GM11168 (cell line): ENCODE measurements at regions not wholly inside any gene's neighbourhood (a gene's known extent, or its start where the extent isn't known, plus 50 kb on each side); places are given as distances from the start of the nearest gene placed in this dataset.

Experiments
- in situ Hi-C: fragments of 300-500 bp; cut with MboI; formaldehyde crosslinking; loops from one replicate; pipeline ENCODE4 v1.12.0; 2022; ENCODE audit warnings: low sequenced_read_pairs; ENCODE audit not compliant: unreplicated experiment

DNA sequence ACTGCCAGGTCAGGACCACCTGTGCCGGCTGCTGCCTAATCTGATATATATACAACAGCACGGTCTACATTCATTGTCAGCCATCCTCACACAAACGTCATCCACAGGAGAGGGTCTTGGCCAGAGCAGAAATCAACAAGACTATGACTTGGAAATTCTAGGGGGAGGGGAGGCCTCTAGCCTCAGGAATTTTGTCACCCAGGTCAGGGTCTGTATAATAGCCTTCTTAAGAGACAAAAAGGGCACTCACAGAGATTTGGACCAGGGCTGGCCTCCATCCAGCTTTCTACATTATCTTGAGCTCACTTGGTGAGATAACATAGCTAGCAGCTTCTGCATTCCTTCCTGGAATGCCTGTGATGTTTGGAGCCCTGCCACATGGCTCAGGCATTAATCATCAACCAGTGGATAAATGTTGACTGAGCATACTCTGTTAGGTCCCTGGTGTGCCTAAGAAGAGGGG, 50.4 kb upstream of the CTIF start:
- in situ Hi-C loops: no loop called here

- in situ Hi-C loops: no loop called here
These were observed 52.1 kb upstream of the CTIF start for GRCh38 chr18:48486754-48487153.

- in situ Hi-C loops: no loop called here
These were observed 52.9 kb upstream of the CTIF start for GRCh38 chr18:48485828-48486405.

- in situ Hi-C loops: no loop called here
These were observed 57.7 kb upstream of the CTIF start for GRCh38 chr18:48481092-48481491.

- in situ Hi-C loops: loop anchor here (10.0 kb wide), 1 partner anchor 165 kb away; no protein-coding TSS in a partner anchor
These were observed 59.3 kb upstream of the CTIF start for GRCh38 chr18:48479531-48479930.

DNA sequence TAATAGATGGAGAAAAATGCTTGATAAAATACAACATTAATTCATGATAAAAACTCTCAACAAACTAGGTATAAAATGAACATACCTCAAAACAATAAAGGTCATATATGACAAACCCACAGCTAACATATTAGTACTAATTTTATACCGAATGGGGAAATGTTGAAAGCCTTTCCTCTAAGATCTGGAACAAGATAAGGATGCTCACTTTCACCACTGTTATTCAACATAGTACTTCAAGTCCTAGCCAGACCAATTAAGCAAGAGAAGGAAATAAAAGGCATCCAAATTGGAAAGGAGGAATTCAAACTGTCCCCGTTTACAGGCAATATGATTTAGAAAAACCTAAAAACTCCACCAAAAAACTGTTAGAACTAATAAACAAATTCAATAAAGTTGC, 61.5 kb upstream of the CTIF start:
- in situ Hi-C loops: loop anchor here (10.0 kb wide), 1 partner anchor 167 kb away; no protein-coding TSS in a partner anchor

DNA sequence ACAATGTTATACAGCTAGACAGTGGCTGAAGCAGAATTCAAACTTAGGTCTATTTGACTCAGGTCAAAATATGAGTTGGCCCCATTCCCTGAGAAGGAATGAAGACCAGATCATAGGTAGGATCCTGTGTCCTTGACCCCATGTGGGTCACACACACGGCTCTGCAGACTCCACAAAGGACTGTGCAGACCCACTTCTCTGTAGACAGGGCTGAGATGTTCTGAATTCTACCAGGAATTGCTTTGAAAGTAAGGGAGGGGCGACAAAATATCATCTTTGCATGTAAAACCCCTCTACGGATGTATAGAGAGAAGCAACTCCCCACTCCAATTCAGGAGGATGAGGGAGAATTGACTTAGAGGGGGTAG, 62.3 kb upstream of the CTIF start:
- in situ Hi-C loops: loop anchor here (10.0 kb wide), 1 partner anchor 168 kb away; no protein-coding TSS in a partner anchor

DNA sequence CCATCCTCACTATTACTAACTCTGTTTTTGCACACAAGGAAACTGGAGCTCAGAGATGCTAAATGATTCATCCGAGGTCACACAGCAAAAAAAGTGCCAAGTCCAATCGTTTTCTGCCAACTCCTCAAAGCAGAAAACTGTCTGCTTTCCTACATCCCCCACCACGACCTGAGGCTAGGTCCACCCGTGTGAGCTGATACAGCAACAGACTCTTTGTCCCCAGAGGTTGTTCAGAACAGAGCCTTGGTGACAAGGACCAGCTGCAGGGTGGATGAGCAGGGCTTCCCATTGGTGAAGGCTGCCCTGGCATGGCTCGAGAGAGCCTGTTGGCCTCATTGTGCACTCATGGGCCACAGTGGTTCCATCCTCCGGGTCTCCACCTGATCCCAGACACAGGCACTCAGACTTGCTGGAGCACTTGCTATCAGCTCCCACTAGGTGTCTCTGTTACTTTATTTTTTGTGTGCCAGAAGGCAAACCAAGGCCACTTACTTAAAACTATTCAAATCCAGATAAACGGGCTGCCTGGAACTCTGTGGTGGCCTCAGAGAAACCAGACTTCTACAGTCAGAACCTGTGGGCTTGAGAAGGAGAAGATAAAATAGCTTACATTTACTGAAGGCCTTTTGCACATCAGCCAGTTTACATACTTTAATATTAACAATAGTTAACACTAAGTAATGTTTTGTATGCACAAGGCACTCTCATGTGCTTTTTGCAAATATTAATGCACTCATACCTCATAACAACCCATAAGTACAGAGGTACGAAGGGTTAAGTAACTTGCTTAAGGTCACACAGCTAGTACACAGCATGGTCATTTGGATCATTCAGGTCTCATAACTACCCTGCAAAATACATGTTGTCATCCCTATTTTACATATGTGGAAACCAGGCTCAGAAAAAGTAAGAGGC, 62.9 kb upstream of the CTIF start:
- in situ Hi-C loops: loop anchor here (10.0 kb wide), 1 partner anchor 169 kb away; no protein-coding TSS in a partner anchor

DNA sequence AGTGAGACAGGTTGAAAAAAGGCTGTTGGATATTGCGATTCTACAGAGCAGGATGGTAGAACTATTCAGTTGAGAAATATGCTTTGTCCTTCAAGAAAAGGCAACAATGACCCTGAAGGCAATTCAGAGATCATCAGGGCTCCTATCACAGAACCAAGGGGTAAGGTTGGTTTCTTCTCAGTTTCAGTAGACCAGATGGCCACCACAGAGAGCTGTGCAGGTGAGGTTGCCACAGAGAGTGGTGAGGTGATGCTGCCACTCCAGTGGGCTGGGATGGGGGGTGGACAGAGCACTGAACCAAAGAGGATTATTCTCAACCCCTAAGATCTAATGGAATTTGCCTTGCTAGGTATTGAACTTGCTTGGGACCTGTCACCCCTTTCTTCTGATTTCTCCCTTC, 64.6 kb upstream of the ZBTB7C start:
- in situ Hi-C loops: loop anchor here (10.0 kb wide), 1 partner anchor 171 kb away; no protein-coding TSS in a partner anchor

DNA sequence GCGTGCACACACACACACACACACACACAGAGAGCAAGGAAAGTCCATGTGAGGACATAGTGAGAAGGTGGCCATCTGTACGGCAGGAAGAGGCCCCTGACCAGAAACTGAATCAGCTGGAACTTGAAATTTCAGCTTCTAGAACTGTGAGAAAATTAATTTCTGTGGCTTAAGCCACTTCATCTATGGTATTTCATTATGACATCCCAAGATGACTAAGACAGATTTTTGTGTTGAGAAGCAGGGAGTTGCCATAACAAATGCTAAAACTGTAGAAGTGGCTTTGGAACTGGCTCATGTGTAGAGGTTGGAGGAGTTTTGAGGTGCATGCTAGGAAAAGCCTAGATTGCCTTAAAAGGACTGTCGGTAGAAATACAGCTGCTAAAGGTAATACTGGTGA, 63.4 kb upstream of the ZBTB7C start:
- in situ Hi-C loops: loop anchor here (10.0 kb wide), 1 partner anchor 172 kb away; no protein-coding TSS in a partner anchor

GRCh38 chr18:48470484-48471180, 61.4 kb upstream of the ZBTB7C start:
- in situ Hi-C loops: loop anchor here (10.0 kb wide), 1 partner anchor 174 kb away; no protein-coding TSS in a partner anchor

DNA sequence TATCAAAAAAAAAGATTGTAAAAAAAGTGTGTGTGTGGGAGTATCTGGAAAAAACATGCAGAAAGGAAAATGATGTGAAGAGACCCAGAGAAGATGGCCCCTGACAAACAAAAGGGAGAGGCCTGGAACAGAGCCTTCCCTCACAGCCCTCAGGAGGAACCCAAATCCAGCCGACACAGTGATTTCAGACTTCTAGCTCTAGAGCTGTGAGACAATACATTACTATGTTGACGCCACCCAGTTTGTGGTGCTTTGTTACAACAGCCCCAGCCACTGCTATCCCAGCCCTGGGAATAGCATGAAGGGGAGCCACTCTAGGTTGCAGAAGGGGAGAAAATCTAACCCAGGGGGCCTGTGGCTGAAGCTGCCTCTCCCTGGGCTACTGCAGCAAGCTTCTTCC, 59.0 kb upstream of the ZBTB7C start:
- in situ Hi-C loops: no loop called here

DNA sequence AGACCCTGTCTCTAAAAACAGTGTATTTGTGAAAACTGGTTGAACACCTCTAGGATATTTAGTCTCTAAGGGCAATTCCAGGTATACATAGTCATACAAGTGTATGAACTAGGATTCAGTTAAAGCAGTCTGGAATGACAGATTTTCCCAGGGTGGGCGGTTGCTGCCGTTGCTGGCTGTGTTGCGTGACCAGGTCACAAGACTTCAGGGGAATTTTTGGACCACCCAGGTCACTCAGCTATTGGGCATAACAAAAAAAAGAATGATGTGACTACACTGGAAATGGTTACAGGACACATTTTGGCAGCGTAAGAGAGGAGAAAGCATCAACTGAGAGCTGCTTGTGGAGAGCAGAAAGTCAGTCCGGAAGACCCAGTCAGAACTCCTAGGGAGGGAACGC, 58.0 kb upstream of the ZBTB7C start:
- in situ Hi-C loops: no loop called here

DNA sequence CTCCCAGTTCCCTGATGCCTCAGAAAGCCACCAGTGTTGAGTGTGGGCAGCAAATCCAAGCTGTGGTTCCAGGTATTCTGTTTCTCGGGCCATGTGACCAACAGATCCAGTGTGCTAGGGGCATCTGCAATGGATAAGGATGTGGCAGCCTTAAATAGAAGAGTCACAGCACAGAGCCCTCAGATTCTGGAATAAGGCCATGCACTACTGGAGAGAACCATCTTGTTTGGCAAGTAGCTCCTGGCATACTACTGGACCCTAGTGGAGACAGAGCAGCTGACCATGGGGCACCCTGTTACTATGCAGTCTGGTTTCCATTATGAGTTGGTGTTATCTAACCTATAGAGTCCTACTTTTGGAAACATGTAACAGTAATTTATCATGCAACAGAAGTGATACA, 53.3 kb upstream of the ZBTB7C start:
- in situ Hi-C loops: no loop called here

- in situ Hi-C loops: no loop called here
These were observed 51.9 kb upstream of the ZBTB7C start for GRCh38 chr18:48460929-48461583.

GRCh38 chr18:48459465-48459864, 50.3 kb upstream of the ZBTB7C start:
- in situ Hi-C loops: no loop called here

DNA sequence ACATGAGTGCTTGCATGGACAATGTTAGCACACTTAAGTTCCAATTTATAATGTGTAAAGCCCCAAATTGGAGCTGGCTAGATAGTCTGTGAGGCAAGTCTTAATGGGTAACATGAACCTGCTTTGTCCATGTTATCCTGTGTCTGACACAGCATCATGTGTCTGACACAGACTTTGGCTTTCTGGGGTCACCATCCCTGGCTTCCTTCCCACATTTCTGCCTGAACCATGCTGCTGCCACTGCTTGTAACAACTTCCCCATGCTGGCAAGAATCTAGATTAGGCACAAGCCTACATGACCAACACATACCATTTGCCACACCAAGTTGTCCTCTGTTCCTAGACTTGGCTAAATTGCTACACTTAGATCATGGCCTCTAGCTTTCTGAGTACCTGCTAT, 49.8 kb upstream of the ZBTB7C start:
- in situ Hi-C loops: no loop called here
